GM19324 (cell line): ENCODE measurements at regions not wholly inside any gene's neighbourhood (a gene's known extent, or its start where the extent isn't known, plus 50 kb on each side); places are given as distances from the start of the nearest gene placed in this dataset.

Source experiments
- ATAC-seq: cut with Tn5 transposase; IDR thresholded peaks from one replicate; pipeline ENCODE4 v1.9.1; 2021; ENCODE audit warnings: mild to moderate bottlenecking, moderate library complexity; ENCODE audit not compliant: unreplicated experiment, low FRiP score

DNA sequence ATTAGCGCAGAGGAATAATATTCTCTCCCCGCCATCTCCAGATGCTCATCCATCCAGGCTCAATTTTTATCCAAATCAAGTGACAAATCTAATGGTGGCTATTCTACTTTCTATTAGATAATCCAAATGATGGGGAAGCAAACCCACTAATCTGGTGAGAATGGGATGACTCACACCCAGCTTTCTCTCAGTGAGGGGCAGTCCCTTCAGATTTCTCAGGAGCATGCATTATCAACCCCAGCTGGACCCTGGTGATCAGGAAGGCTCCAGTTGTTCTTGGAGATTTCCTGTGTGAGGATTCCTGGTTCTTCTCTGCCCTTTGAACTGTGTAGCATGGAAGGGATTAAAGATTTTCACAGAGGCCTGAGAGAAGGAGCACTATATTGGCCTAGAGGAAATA, 358.0 kb downstream of the WDR72 start:
- no peak for ATAC-seq

DNA sequence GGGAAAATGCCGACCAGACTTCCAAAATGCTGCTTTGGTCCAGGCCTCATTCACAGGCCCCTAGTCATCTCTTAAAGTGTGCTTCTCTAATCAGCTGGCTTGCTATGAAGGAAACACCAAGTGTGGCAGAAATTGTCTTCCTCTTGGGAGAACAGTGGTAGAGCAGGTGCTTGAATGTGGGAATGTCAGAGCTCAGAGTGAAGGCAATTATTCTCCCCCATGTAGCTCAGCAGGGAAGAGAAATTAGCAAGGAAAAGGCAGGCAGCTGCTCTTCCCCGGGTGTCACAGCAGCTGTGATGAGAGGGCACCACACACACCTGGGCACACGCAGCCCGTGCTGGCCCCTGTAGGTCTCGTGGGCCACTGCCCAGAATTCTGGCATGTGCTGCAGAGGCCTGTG, 358.5 kb downstream of the WDR72 start:
- no peak for ATAC-seq

DNA sequence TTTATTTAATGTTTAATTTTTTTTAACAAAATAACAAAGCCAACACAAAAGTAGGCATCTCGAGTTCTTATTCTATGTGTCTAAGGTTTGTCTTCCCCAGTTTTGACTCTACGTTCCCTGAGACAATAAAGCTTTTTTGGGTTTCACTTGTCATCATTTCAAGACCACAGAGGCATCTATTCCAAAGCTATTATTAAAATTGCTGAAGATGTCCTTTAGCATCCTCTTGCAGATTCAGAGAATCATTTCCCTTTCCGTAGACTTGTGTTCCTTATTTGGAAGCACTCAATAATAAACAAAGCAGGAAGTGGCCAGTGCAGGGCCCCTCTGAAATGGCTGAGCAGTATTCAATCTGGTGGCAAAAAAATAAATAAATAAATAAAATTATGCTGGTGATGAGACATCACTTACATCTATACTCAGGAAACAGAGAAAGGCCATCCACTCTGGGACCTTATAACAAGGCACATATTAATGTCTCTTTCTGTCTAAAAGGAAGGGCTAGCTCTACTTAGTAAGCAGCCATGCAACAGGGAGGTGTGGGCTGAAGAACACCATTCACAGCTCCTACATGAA, 362.3 kb downstream of the WDR72 start:
- ATAC-seq = no peak

DNA sequence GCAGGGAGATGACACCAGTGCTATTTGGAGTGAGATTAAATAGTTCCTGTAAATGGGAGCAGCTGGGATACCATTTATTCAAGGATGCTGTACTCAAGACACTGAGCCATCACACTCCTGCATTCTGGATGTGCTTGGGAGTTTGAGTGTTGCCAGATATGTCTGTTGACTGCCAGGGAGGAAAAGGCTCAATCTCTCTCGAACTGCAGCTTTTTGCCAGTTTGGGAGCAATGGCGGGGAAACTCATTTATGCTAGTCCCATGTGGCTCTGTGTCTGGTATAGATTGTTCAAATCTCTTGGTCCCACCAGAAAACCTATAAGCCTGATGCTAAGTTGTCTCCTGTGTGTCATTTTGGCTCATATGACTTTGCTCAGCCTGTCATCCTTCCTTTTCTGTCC, 363.6 kb downstream of the WDR72 start:
- ATAC-seq = no peak

DNA sequence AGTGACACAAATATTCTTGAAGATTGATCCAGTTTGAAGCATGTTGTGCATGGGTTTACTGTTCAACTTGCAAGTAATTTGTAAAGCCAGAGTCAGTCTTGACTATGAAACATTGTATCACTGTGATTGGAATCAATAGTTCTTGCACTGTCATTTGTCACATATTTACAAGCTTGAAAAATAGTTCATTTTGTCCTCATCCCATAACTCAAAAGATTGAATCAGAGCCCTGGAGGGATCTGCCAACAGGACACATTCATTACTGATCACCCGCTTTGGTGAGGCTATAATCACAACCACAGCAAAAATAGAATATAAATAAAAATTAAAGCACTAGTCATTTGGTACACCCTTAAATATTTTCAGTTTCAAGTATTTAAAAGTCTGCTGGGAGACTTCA, 368.9 kb downstream of the WDR72 start:
- ATAC-seq = no peak

DNA sequence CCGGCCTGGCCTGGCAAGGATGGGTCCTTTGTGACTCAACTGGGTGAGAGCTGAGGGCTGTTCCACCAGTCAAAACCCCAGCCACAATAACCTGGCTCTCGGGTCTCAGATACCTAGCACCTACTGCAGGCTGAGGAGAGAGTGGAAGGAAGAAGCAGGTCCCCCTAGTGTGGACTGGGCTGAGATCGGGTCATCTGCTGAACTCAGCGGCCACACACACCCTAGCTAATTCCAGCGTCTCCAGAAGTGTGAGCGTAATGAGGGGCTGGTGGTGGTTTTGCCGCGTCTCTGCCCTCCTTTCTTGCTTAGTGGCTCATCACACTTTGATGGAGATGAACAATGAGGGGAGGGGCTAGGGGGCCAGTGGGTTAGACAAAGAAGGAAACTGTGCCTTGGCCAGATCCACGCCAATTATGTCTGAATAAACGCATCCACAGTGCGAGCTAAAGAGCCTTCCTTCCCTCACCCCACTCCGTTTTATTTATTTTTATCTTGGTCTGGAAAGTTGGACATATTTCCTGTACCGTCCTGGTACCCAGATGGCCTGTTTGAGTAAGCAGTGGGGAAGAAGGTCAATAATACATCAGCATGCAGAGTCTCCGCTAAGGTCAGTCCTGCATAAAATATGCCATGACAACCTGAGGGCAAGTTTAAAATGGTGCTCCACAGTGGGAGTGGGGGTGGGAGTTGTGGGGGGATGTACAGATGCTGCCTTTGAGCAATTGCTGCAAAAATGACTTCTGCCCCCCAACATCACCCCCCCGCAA, 370.0 kb downstream of the WDR72 start:
- no peak for ATAC-seq

DNA sequence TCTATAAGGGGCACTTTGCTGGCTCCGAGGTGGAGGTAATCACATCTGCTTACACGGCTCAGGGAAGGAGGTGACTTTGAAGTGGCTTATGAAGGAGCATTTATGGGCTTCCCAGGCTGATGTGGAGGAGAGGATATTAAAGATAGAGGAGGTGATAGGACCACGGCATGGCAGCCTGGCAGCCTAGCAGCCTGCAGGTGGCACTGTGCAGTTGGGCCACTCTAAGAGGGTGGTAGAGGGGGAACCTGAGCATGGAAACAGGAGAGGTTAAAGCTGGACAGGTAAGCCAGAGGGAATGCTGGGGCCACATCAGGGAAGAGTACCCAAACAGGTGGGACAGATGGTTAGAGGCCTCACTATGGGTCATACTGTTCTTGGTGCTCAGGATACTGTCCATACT, 375.0 kb downstream of the WDR72 start:
- no peak for ATAC-seq

DNA sequence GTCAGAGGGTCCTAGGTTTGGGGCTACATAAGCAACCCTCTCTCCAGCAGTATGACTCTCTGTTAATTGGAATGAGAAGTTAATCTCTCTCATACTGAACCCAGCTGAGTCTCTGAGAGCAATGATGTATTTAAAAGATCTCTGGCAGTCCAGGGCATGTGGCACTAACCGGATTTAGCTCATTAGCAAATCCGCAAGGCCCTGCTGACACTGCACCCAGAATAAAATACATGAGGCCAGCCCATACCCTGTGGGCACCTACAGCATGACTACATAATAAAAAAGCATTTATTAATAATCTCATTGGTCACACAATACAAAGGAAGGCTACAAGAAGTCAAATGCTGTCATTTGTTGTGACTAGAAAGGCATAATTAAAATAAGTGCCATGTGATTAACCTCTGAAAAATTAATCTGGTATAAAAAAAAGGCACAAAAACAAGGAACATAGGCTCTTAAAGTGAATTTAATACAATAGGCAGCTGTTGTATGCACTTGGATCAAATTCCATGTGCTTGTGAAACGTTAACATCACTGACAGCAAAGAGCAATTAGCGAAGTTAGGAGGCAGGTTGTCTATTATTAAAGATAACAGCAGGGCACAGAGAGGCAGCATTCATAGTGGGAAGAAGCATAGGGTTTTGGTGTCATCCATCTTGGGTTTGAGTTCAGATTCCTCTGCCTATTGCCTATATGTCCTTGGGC, 381.2 kb downstream of the WDR72 start:
- no peak for ATAC-seq

DNA sequence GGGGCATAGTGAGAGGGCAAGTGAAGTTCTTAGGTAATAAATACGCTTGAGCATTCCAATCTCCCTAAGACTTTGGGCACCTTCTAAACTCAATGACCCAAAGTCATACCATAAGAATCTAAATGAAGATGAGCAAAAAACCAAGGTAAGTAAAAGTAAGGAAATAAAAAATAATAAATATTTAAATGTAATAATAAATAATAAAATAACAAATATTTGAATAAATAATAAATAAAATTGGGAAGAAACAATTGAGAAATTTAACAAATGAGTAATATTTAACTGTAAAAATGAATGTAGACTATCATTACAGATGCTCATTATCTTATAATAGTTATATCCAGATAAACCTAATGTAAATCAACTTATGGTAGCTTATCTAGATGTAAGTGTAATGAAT, 391.7 kb downstream of the WDR72 start:
- no peak for ATAC-seq

DNA sequence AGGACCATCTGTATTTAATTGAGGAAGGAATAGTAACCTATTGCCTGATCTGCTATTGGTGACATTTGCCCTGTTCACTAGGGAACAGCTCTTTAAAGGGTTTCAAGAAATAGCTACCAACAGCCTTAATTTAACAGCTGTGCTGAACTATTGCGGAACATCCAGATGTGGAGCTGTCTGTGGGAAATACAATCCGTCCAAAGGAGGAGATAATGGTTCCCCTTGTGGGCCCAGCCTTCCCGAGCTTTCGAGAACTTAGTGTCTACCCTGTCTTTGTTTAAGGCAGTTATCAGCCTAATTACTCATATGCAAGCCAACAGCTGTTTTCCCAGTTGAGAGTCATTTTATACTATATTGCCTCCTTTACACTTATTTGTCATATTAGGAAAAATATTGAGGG, 398.6 kb downstream of the WDR72 start:
- no peak for ATAC-seq

DNA sequence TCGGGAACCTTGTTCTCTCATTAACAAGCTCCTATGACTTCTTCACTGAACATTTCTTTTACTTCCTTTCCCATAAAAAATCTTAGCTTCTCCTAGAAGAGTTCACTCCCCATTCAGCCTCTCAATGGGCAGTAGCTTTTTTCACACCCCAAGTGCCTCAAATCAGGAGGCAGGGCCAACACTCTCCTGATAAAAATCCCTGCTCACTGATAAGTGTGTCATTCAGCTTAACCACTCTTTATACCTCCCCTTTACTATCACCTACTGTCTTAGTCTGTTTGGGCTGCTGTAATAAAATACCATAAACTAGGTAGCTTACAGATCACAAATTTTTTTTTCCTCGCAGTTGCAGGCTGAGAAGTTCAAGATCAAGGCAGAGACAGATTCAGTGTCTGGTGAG, 400.4 kb downstream of the WDR72 start:
- ATAC-seq = no peak

DNA sequence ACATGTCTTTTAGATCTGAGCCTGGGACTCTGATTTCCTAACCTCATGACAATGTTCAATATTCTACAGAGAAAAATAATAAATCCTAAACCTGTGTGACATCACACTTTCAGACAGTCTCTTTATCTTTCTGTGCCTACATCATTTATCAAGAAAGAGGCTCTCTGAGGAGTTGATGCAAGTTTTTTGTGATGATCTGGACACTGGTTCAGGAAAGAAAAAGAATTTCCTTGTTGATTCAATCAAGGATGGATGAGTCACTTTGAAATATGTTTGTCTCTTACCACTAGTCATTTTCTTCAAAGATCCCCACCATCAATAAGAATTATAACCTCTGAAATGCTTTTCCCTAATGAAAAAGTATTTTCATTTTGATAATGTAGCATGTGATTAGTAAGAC, 404.6 kb downstream of the WDR72 start:
- no peak for ATAC-seq

DNA sequence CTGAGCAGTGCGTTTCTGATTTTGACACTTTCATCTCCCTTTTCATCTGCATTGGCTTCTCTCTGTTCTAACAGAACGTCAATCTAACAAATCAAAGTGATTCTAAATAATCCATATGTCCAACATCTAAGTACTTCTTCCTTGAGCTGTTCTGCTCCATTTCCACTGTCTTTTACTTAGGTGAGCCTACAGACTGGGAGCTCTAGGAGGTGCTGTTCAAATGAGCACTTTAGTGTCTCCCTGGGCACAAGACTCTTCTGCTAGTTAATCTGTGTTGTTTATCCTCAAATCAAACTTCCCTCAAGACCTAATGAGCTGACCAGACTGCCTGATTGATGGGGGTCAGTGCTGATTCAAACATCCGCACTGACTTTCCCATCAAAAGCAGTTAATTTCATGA, 408.1 kb downstream of the WDR72 start:
- ATAC-seq = no peak

DNA sequence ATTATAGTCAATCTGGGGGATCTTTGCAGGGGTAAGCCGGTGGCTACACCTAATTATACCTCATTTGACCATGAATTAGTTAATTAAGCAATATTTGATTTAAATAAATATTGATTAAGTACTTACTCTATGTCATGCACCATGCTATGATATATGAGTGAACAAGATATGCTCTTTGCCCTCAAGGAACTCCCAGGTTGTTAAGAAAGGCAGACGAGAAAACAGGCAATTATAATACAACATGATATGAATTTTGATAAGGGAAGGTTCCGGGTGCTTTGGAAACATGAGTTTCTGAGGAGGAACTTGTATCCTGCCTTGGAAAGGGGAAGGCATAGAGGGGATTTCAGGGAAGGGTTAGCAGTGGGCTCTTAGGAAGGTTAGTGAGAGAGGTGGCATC, 412.9 kb downstream of the WDR72 start:
- ATAC-seq = no peak

DNA sequence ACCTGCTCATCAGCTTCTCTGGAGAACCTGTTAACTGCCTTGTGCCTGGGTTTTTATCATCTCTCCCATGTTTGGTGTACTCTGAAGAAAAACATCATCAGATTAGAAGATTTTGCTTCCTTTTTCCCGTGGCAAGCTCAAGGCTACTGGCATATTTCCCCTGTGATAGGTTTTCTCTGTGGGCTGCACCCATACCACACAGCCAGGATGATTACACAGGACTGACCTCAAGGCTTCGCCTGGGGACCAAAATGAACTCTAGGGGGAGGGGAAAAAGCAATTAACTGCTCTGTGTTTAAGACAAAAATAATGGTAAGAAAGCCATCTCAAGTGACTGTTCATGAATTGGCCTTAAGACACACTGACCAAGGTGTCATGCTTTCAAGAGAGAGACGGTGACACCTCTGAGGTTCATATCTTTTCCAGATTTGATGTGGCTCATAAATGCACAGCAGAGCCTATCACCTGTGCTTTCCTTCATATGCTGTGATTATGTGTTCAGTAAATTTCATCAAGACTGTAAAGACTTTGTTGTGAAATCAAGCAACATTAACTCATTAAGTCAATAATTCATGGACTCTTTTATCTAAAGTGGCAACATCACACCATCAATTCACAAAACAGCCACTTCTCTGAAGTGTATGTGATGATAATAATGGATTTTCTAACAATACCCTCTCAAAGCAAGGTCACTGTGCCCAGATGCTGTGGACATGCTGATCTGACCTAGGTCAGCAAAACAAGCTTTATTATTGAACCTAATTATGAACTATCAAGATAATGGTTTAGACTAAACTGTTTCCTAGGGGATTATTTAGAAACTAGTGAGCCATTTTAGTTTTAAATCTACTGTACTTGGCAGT, 427.9 kb downstream of the WDR72 start:
- ATAC-seq = no peak

DNA sequence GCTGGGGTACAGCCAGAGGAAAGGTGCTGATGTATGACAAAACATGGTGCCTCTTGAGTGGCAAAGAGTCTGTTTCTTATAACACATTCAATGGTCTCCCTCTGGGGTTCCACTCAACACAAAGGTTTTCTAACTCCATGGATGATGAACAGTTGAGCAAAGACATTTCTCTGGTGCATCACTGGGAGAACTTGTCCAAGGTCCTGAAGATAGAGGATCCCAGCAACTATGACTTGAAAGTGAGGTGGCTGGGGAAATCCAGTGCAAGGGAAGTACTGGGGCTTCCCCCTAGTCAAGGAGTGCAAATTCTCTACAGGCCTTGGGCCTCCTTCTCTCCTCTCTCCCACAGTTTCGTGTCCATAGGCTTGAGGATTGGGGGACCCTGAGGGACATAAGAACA, 431.1 kb downstream of the WDR72 start:
- ATAC-seq = no peak

DNA sequence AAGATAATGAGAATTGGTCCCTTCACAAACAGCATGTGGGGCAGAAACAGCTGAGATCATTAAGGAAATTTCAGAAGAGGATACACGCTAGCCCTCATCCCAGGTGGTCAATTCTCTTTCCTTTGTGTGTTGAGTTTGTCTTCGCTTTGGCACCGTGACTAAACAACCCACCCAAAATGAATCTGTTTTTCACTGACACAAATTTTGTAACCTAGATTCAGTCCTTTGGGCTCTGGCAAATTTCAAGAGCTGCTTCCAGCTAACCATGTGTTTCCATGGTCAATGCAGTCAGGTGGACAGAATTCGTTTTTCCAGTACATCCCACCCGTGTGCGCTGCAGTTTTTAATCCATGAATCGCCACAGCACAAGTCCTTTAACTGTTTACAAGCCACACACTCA, 435.4 kb downstream of the WDR72 start:
- no peak for ATAC-seq

DNA sequence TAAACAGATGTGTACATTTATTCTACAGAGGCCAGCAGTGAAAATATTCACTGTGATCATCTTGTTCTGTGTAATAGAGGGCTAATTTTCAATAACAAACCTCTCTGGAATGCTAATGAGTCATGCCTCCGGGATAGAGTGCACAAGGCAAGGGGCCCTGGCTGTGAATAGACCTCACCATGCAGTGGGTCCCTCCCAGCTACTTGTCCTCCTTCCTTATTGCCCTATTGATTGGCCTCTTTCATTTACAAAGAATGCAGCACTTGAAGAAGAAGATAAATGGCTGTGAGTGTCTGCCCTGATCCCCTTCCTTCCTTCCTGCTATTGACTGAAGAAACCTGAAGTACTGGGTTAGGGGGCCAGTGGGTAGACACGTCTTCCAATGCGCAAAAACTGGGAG, 436.3 kb downstream of the WDR72 start:
- no peak for ATAC-seq

DNA sequence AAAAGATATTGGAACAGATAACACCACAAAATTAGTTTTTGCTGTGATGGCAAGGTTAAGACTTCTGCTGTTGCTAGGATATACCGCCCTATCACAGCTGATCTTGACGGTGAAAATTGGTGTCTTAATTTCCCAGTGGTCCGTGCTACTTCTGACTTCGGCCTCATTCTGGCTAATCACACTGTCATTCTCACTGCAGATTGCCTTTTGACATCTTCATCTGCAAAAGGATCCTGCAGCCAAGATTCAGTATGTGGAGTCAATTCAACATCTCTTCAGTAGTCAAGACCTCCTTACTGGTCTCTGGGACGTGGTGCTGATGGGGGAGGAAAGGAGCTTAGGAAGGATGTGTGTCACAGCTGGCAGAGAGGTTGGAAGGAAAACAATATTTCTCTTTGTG, 438.6 kb downstream of the WDR72 start:
- ATAC-seq = no peak

DNA sequence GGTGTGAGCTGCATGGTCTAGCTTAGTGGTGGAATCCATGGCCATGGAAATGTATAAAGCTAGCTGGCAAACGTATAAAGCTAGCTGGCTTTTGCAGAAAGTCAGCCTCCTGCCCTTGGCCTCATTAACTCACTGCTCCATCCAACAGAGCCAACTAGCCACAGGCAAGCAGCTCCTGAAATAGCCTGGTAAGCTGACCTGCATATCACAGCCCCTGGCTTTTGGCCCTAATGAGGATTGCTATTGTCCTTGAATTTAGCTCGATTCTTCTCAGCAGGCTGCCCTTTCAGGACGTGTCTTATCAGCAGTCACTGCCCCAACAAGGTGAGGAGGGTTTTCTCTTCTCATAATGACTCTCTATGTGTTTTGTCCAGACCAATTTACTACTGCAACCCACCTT, 446.8 kb downstream of the WDR72 start:
- ATAC-seq = no peak

DNA sequence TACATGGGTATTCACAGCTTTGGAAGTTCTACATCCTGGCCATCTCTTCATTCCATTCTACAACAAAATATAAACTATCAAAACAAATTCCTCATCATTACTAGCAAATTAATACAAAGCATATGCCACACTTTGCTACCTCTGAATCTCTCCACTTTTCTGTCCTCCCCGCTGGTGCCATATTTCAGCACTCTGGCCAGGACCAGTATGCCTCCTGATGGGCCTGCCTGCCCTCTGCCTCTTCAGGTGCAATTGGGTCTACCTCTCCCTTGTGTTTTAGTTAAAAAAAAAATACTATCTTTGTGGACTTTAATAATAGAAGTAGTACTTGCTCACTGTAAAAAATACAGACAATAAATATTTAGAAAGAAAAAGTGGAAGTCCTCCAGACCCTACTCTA, 448.8 kb downstream of the WDR72 start:
- ATAC-seq = no peak
